HTR-8/SVneo (cell line): ENCODE measurements at regions not wholly inside any gene's neighbourhood (a gene's known extent, or its start where the extent isn't known, plus 50 kb on each side); places are given as distances from the start of the nearest gene placed in this dataset.

Experiments
- DNase-seq: peaks from one replicate; pipeline ENCODE4 v3.0.0; 2011; ENCODE audit warnings: low spot score, mixed read lengths; ENCODE audit not compliant: insufficient read length
- FAIRE-seq: peaks from 2 replicates; lab custom pipeline; 2011; peaks lifted over from hg19 to GRCh38; lab: Jason Lieb, UNC

- no peak for DNase-seq
- FAIRE-seq: no peak
Measured at GRCh38 chr4:3715855-3716630, 50.1 kb upstream of the ADRA2C start.

- FAIRE-seq: no peak
- DNase-seq: no peak
Measured at GRCh38 chr4:3715061-3715854, 50.9 kb upstream of the ADRA2C start.

GRCh38 chr4:3714642-3715001 lies 51.6 kb upstream of the ADRA2C start:
- DNase-seq (no peak), FAIRE-seq (no peak)

- DNase-seq: no peak
- peak; percentile 99 for FAIRE-seq
Measured at GRCh38 chr4:3713817-3714641, 52.2 kb upstream of the ADRA2C start.

- FAIRE-seq (no peak), DNase-seq (no peak)
Measured at GRCh38 chr4:3713346-3713745, 52.8 kb upstream of the ADRA2C start.

GRCh38 chr4:3712936-3713335 lies 53.2 kb upstream of the ADRA2C start:
- DNase-seq (no peak), FAIRE-seq (no peak)

- no peak for DNase-seq
- FAIRE-seq: no peak
Measured at GRCh38 chr4:3712112-3712805, 53.9 kb upstream of the ADRA2C start.

GRCh38 chr4:3711183-3712111 lies 54.7 kb upstream of the ADRA2C start:
- FAIRE-seq: no peak
- no peak for DNase-seq

- DNase-seq (no peak), FAIRE-seq (no peak)
Measured at GRCh38 chr4:3710451-3711182, 55.6 kb upstream of the ADRA2C start.

- DNase-seq (no peak), FAIRE-seq (no peak)
Measured at GRCh38 chr4:3709846-3710441, 56.2 kb upstream of the ADRA2C start.

GRCh38 chr4:3709061-3709845 lies 56.9 kb upstream of the ADRA2C start:
- FAIRE-seq (no peak), DNase-seq (no peak)

GRCh38 chr4:3708611-3709010 lies 57.6 kb upstream of the ADRA2C start:
- DNase-seq (no peak), FAIRE-seq (no peak)

GRCh38 chr4:3708103-3708510 lies 58.1 kb upstream of the ADRA2C start:
- DNase-seq (no peak), FAIRE-seq (no peak)

GRCh38 chr4:3707423-3708102 lies 58.6 kb upstream of the ADRA2C start:
- DNase-seq (no peak), FAIRE-seq (no peak)

- FAIRE-seq: no peak
- no peak for DNase-seq
Measured at GRCh38 chr4:3706565-3707422, 59.4 kb upstream of the ADRA2C start.

- DNase-seq: no peak
- no peak for FAIRE-seq
Measured at GRCh38 chr4:3706111-3706511, 60.1 kb upstream of the ADRA2C start.
